NAMALWA (cell line): ENCODE measurements at regions not wholly inside any gene's neighbourhood (a gene's known extent, or its start where the extent isn't known, plus 50 kb on each side); places are given as distances from the start of the nearest gene placed in this dataset.

Experiments used
- DNase-seq: peaks from one replicate; pipeline ENCODE4 v3.0.0-alpha.2; 2015; ENCODE audit warnings: low spot score

- no peak for DNase-seq
These were observed 91.7 kb upstream of the FUT8 start for GRCh38 chr14:65320661-65321308.

- no peak for DNase-seq
These were observed 91.1 kb upstream of the FUT8 start for GRCh38 chr14:65321370-65321875.

GRCh38 chr14:65329481-65329880 is 83.0 kb upstream of the FUT8 start:
- no peak for DNase-seq

- no peak for DNase-seq
These were observed 82.6 kb upstream of the FUT8 start for GRCh38 chr14:65329911-65330310.

GRCh38 chr14:65330416-65330815 is 82.1 kb upstream of the FUT8 start:
- DNase-seq = no peak

- DNase-seq = no peak
These were observed 80.9 kb upstream of the FUT8 start for GRCh38 chr14:65331652-65332051.

GRCh38 chr14:65332141-65332871 is 80.2 kb upstream of the FUT8 start:
- no peak for DNase-seq

GRCh38 chr14:65333943-65334687 is 78.4 kb upstream of the FUT8 start:
- DNase-seq = no peak

GRCh38 chr14:65334765-65335410 is 77.6 kb upstream of the FUT8 start:
- DNase-seq = no peak

GRCh38 chr14:65335411-65335947 is 77.1 kb upstream of the FUT8 start:
- DNase-seq = no peak

- DNase-seq = no peak
These were observed 76.3 kb upstream of the FUT8 start for GRCh38 chr14:65336191-65336591.

- no peak for DNase-seq
These were observed 72.7 kb upstream of the FUT8 start for GRCh38 chr14:65339866-65340265.

- DNase-seq = no peak
These were observed 68.5 kb upstream of the FUT8 start for GRCh38 chr14:65344011-65344410.

- DNase-seq = no peak
These were observed 67.3 kb upstream of the FUT8 start for GRCh38 chr14:65345266-65345665.

GRCh38 chr14:65346474-65346873 is 66.1 kb upstream of the FUT8 start:
- no peak for DNase-seq

GRCh38 chr14:65346895-65347294 is 65.6 kb upstream of the FUT8 start:
- DNase-seq = no peak

GRCh38 chr14:65348137-65348536 is 64.4 kb upstream of the FUT8 start:
- DNase-seq = no peak

- DNase-seq = no peak
These were observed 63.4 kb upstream of the FUT8 start for GRCh38 chr14:65349100-65349499.

GRCh38 chr14:65351493-65352194 is 60.9 kb upstream of the FUT8 start:
- DNase-seq = peak; percentile 67

- DNase-seq = peak; percentile 68
These were observed 59.5 kb upstream of the FUT8 start for GRCh38 chr14:65352964-65353530.

- no peak for DNase-seq
These were observed 58.4 kb upstream of the FUT8 start for GRCh38 chr14:65354131-65354530.
